HEK293T (cell line): ENCODE measurements at regions not wholly inside any gene's neighbourhood (a gene's known extent, or its start where the extent isn't known, plus 50 kb on each side); places are given as distances from the start of the nearest gene placed in this dataset.

ENCODE experiments used
- ELF4 ChIP-seq: fragments of 450-650 bp; IDR thresholded peaks from 2 replicates; pipeline ENCODE4 v1.6.1; 2017; ENCODE audit warnings: antibody characterized with exemption
- FOXK2 ChIP-seq: fragments of 450-650 bp; IDR thresholded peaks from 2 replicates; pipeline ENCODE4 v1.6.1; 2016; ENCODE audit warnings: mild to moderate bottlenecking
- LEF1 ChIP-seq: fragments of 450-650 bp; IDR thresholded peaks from 2 replicates; pipeline ENCODE4 v1.6.1; 2017; ENCODE audit warnings: mild to moderate bottlenecking, borderline replicate concordance
- NFRKB ChIP-seq: fragments of 450-650 bp; IDR thresholded peaks from 2 replicates; pipeline ENCODE4 v1.6.1; 2016; ENCODE audit warnings: mild to moderate bottlenecking, moderate library complexity
- TARDBP ChIP-seq: fragments of 450-650 bp; IDR thresholded peaks from 2 replicates; pipeline ENCODE4 v1.6.1; 2016
- ZNF384 ChIP-seq: fragments of 450-650 bp; IDR thresholded peaks from 2 replicates; pipeline ENCODE4 v1.6.1; 2016

DNA sequence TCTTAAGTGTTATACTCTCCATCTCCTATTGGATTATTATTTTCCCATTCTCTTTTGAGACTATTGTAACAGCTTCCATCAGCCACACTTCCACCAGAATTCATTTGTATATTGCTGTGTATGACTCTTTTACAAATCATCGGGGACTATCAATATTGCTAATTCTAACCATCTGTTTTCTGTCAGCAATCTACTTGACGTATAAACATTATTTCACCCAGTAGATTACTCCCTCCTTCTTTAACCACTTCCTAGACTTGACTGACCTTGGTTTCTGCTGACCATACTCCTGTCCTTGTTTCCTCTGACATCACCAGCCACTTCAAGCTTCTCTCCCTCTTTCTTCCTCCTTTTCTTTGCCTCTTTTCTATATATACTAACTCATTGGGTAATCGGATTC is 402.9 kb downstream of the PCDH18 start:
- TF ChIP-seq FOXK2 (no peak), ELF4 (no peak), LEF1 (no peak), TARDBP (no peak), ZNF384 (no peak), NFRKB (no peak)
